Mesendoderm (in vitro differentiated cells): ENCODE measurements at regions not wholly inside any gene's neighbourhood (a gene's known extent, or its start where the extent isn't known, plus 50 kb on each side); places are given as distances from the start of the nearest gene placed in this dataset.
"Not testable (repeated sequence)": the region's sequence is repeated elsewhere in the genome, so short reads cannot be mapped to it uniquely, and the experiment has no call there.

ENCODE experiments used
- DNase-seq: peaks from one replicate; pipeline ENCODE4 v3.0.0; 2013
- H2AK5ac ChIP-seq: 2 replicates; pipeline ENCODE4 v1.6.1; 2013; ENCODE audit warnings: low read length, inconsistent platforms
- H2BK120ac ChIP-seq: 2 replicates; pipeline ENCODE4 v1.6.1; 2013; ENCODE audit warnings: low read depth, mild to moderate bottlenecking, low read length, moderate library complexity, mixed read lengths
- H2BK15ac ChIP-seq: replicated peaks from 2 replicates; pipeline ENCODE4 v1.6.1; 2013; ENCODE audit warnings: low read depth, mild to moderate bottlenecking, moderate library complexity
- H2BK5ac ChIP-seq: 2 replicates; pipeline ENCODE4 v1.6.1; 2013; ENCODE audit warnings: low read length, inconsistent platforms
- H3K18ac ChIP-seq: 2 replicates; pipeline ENCODE4 v1.6.1; 2013; ENCODE audit warnings: mild to moderate bottlenecking, low read length, mixed read lengths
- H3K23ac ChIP-seq: one replicate; pipeline ENCODE4 v1.6.1; 2013; ENCODE audit warnings: low read length
- H3K27ac ChIP-seq: 2 replicates; pipeline ENCODE4 v1.5.1; 2013; ENCODE audit warnings: low read depth, mild to moderate bottlenecking, inconsistent platforms, low read length, moderate library complexity
- H3K27me3 ChIP-seq: 2 replicates; pipeline ENCODE4 v1.6.1; 2013; ENCODE audit warnings: low read length, control low read depth, mild to moderate bottlenecking, inconsistent platforms; ENCODE audit not compliant: insufficient read depth, poor library complexity
- H3K36me3 ChIP-seq: 2 replicates; pipeline ENCODE4 v1.6.1; 2013; ENCODE audit warnings: low read length, inconsistent platforms; ENCODE audit not compliant: control insufficient read depth, insufficient read depth
- H3K4ac ChIP-seq: one replicate; pipeline ENCODE4 v1.6.1; 2013; ENCODE audit warnings: low read depth, mild to moderate bottlenecking, low read length, moderate library complexity
- H3K4me1 ChIP-seq: 2 replicates; pipeline ENCODE4 v1.6.1; 2013; ENCODE audit warnings: low read depth, low read length, inconsistent platforms; ENCODE audit not compliant: control insufficient read depth
- H3K4me2 ChIP-seq: 2 replicates; pipeline ENCODE4 v1.6.1; 2013; ENCODE audit warnings: low read length
- H3K4me3 ChIP-seq: 2 replicates; pipeline ENCODE4 v1.5.1; 2013; ENCODE audit warnings: mild to moderate bottlenecking, low read length
- H3K56ac ChIP-seq: one replicate; pipeline ENCODE4 v1.6.1; 2013; ENCODE audit warnings: low read length
- H3K79me1 ChIP-seq: 2 replicates; pipeline ENCODE4 v1.6.1; 2013; ENCODE audit warnings: low read length, inconsistent platforms
- H3K79me2 ChIP-seq: 2 replicates; pipeline ENCODE4 v1.6.1; 2013; ENCODE audit warnings: mild to moderate bottlenecking, low read length; ENCODE audit not compliant: control insufficient read depth, insufficient read depth
- H3K9ac ChIP-seq: 2 replicates; pipeline ENCODE4 v1.6.1; 2013; ENCODE audit warnings: low read length, inconsistent platforms
- H4K5ac ChIP-seq: one replicate; pipeline ENCODE4 v1.6.1; 2013; ENCODE audit warnings: low read length
- H4K8ac ChIP-seq: one replicate; pipeline ENCODE4 v1.6.1; 2013; ENCODE audit warnings: low read depth, mild to moderate bottlenecking, control low read depth, low read length, moderate library complexity
- WGBS: extraction: QIAGEN DNeasy Blood & Tissue Kit; methylation state at CpG from one replicate; pipeline ENCODE4 v1.1.7; 2013; ENCODE audit warnings: low lambda C conversion rate, missing lambda C conversion rate; ENCODE audit not compliant: insufficient coverage; ENCODE audit errors: extremely low coverage; 5-methylcytosine and 5-hydroxymethylcytosine counted together

GRCh38 chr16:21520134-21521047 is 79.0 kb upstream of the METTL9 start:
- H2AK5ac ChIP-seq, H2BK15ac ChIP-seq, H3K79me1 ChIP-seq, H3K23ac ChIP-seq, H3K4me1 ChIP-seq, H4K8ac ChIP-seq, H2BK5ac ChIP-seq, H3K36me3 ChIP-seq, H2BK120ac ChIP-seq, H4K5ac ChIP-seq, H3K27me3 ChIP-seq: not testable (repeated sequence)
- Histone ChIP-seq H3K4me3 (peak overlapping the region; percentile 52), H3K4me2 (peak overlapping the region; percentile 15), H3K4ac (peak overlapping the region; percentile 73), H3K79me2 (peaks cover 28% of the 10 kb centered on the region), H3K56ac (peak overlapping the region; percentile 96), H3K9ac (peak overlapping the region; percentile 81), H3K27ac (peak overlapping the region; percentile 88), H3K18ac (peak overlapping the region; percentile 91)
- WGBS = no CpG with 5 or more reads among the region's 101 CpGs
- peak; percentile 99 for DNase-seq

GRCh38 chr16:21521048-21521389 is 78.4 kb upstream of the METTL9 start:
- H3K36me3 ChIP-seq, H3K4me3 ChIP-seq: not testable (repeated sequence)
- peak overlapping the region; percentile 85 for H3K27ac ChIP-seq

GRCh38 chr16:21521390-21522143 is 77.8 kb upstream of the METTL9 start:
- peaks cover 20% of the 10 kb centered on the region for H3K79me2 ChIP-seq
- H4K5ac ChIP-seq, H3K4me2 ChIP-seq, H2AK5ac ChIP-seq, H3K79me1 ChIP-seq, H2BK120ac ChIP-seq, H3K4ac ChIP-seq, H3K23ac ChIP-seq, H3K4me3 ChIP-seq, H2BK15ac ChIP-seq, H4K8ac ChIP-seq, H3K27me3 ChIP-seq, H3K4me1 ChIP-seq, H2BK5ac ChIP-seq, H3K36me3 ChIP-seq, H3K18ac ChIP-seq: not testable (repeated sequence)
- peak overlapping the region; percentile 85 for H3K27ac ChIP-seq
- no CpG with 5 or more reads among the region's 24 CpGs for WGBS
- H3K9ac ChIP-seq = peak overlapping the region; percentile 45
- peak; percentile 96 for DNase-seq
- H3K56ac ChIP-seq = peak overlapping the region; percentile 42

More at GRCh38 chr16:21521048-21521389, 78.4 kb upstream of the METTL9 start:
- no CpG with 5 or more reads among the region's 8 CpGs for WGBS
- Histone ChIP-seq H3K56ac (peak overlapping the region; percentile 42), H3K79me2 (peaks cover 23% of the 10 kb centered on the region), H3K9ac (peak overlapping the region; percentile 47), H3K18ac (peak overlapping the region; percentile 70)
- not testable (repeated sequence) for H3K79me1 ChIP-seq, H4K8ac ChIP-seq, H3K4me1 ChIP-seq, H2BK120ac ChIP-seq, H3K4ac ChIP-seq, H2BK15ac ChIP-seq, DNase-seq, H3K23ac ChIP-seq, H3K4me2 ChIP-seq, H2BK5ac ChIP-seq, H3K27me3 ChIP-seq, H2AK5ac ChIP-seq, H4K5ac ChIP-seq

- H3K9ac ChIP-seq, H2BK15ac ChIP-seq, H3K27me3 ChIP-seq, H3K23ac ChIP-seq, H3K56ac ChIP-seq, H2BK120ac ChIP-seq, H2BK5ac ChIP-seq, H2AK5ac ChIP-seq, H4K5ac ChIP-seq, H3K36me3 ChIP-seq, H3K18ac ChIP-seq, H3K27ac ChIP-seq, H3K4me2 ChIP-seq, H3K79me1 ChIP-seq, H3K4me1 ChIP-seq, H4K8ac ChIP-seq, H3K4ac ChIP-seq, DNase-seq, H3K4me3 ChIP-seq: not testable (repeated sequence)
- H3K79me2 ChIP-seq = peaks cover 15% of the 10 kb centered on the region
- WGBS = no CpG with 5 or more reads among the region's 20 CpGs
Observed at GRCh38 chr16:21522846-21523245, 76.5 kb upstream of the METTL9 start.

- no peak overlapping the region for H2BK15ac ChIP-seq
- no peak overlapping the region for H3K27ac ChIP-seq
Observed at GRCh38 chr16:21523411-21524067, 75.8 kb upstream of the METTL9 start.

More at GRCh38 chr16:21523411-21524067, 75.8 kb upstream of the METTL9 start:
- H4K8ac ChIP-seq = no peak overlapping the region
- H3K4ac ChIP-seq = no peak overlapping the region
- H2BK5ac ChIP-seq = no peak overlapping the region
- H2BK120ac ChIP-seq = no peak overlapping the region
- WGBS = no CpG with 5 or more reads among the region's 17 CpGs
- H3K4me3 ChIP-seq = no peak overlapping the region
- no peak overlapping the region for H2AK5ac ChIP-seq
- no peak for DNase-seq
- H3K4me1 ChIP-seq = peaks cover 3% of the 10 kb centered on the region
- H3K36me3 ChIP-seq = no peaks in the 10 kb centered on the region
- H3K18ac ChIP-seq = no peak overlapping the region
- no peaks in the 10 kb centered on the region for H3K79me1 ChIP-seq
- H3K9ac ChIP-seq = no peak overlapping the region
- H3K79me2 ChIP-seq = peaks cover 9% of the 10 kb centered on the region
- no peak overlapping the region for H4K5ac ChIP-seq
- no peak overlapping the region for H3K23ac ChIP-seq
- no peak overlapping the region for H3K4me2 ChIP-seq
- H3K56ac ChIP-seq = no peak overlapping the region
- no peaks in the 10 kb centered on the region for H3K27me3 ChIP-seq
